ENCODE measurements at regions not wholly inside any gene's neighbourhood (a gene's known extent, or its start where the extent isn't known, plus 50 kb on each side); places are given as distances from the start of the nearest gene placed in this dataset.

GRCh38 chr1:239600588-239600987, 214.2 kb downstream of the CHRM3 start:
- Histone ChIP-seq H4K20me1 (ENCODE audit: insufficient read depth, low read length) (no peaks in the 10 kb centered on the region), H3K9me3 (replicated peaks in 1 of 2; ENCODE audit: control insufficient read depth in 1 of 2, insufficient read depth in 1 of 2, low read length in 2 of 2) (no peaks in the 10 kb centered on the region), H3K36me3 (replicated peaks in 1 of 2; ENCODE audit: control insufficient read depth in 1 of 2, insufficient read depth in 2 of 2, low read length in 2 of 2) (no peaks in the 10 kb centered on the region), H2AFZ (ENCODE audit: insufficient read depth, low read depth, low read length, poor library complexity, severe bottlenecking) (no peak overlapping the region), H3K79me2 (ENCODE audit: insufficient read depth, low read length) (no peaks in the 10 kb centered on the region), H3K27me3 (ENCODE audit: control insufficient read depth in 2 of 2, insufficient read depth in 2 of 2, low read length in 2 of 2) (no peaks in the 10 kb centered on the region), H3K4me1 (ENCODE audit: control insufficient read depth in 1 of 2, insufficient read depth in 2 of 2, low read length in 2 of 2) (no peaks in the 10 kb centered on the region), H3K4me3 (replicated peaks in 1 of 3; ENCODE audit: low read depth in 2 of 3, low read length in 3 of 3) (no peak overlapping the region), H3K27ac (ENCODE audit: low read depth in 1 of 2, low read length in 2 of 2) (no peak overlapping the region), H3K9ac (ENCODE audit: insufficient read depth, low read length, poor library complexity, severe bottlenecking) (no peak overlapping the region), H3K4me2 (replicated peaks; ENCODE audit: extremely low read depth, low read length, poor library complexity, severe bottlenecking) (no peak overlapping the region)
- Mint-ChIP-seq H3K27ac (no peak overlapping the region), H3K27me3 (ENCODE audit: low read depth in 3 of 3) (no peaks in the 10 kb centered on the region), H3K4me1 (no peaks in the 10 kb centered on the region), H3K4me3 (no peak overlapping the region), H3K36me3 (no peaks in the 10 kb centered on the region), H3K9me3 (peaks cover 2 to 7% (median 5%) of the 10 kb centered on the region in 7 donors)
- no peak for TF ChIP-seq CTCF (IDR thresholded peaks at IDR 0.05)
- intact Hi-C loops (cut with micrococcal nuclease): no loop called here
- no peak for DNase-seq

- Histone ChIP-seq H4K20me1 (ENCODE audit: insufficient read depth, low read length) (no peaks in the 10 kb centered on the region), H2AFZ (ENCODE audit: insufficient read depth, low read depth, low read length, poor library complexity, severe bottlenecking) (no peak overlapping the region), H3K4me2 (replicated peaks; ENCODE audit: extremely low read depth, low read length, poor library complexity, severe bottlenecking) (no peak overlapping the region), H3K4me1 (ENCODE audit: control insufficient read depth in 1 of 2, insufficient read depth in 2 of 2, low read length in 2 of 2) (no peaks in the 10 kb centered on the region), H3K9ac (ENCODE audit: insufficient read depth, low read length, poor library complexity, severe bottlenecking) (no peak overlapping the region), H3K27ac (ENCODE audit: low read depth in 1 of 2, low read length in 2 of 2) (no peak overlapping the region), H3K4me3 (replicated peaks in 1 of 3; ENCODE audit: low read depth in 2 of 3, low read length in 3 of 3) (no peak overlapping the region), H3K79me2 (ENCODE audit: insufficient read depth, low read length) (no peaks in the 10 kb centered on the region), H3K36me3 (replicated peaks in 1 of 2; ENCODE audit: control insufficient read depth in 1 of 2, insufficient read depth in 2 of 2, low read length in 2 of 2) (no peaks in the 10 kb centered on the region), H3K9me3 (replicated peaks in 1 of 2; ENCODE audit: control insufficient read depth in 1 of 2, insufficient read depth in 1 of 2, low read length in 2 of 2) (no peaks in the 10 kb centered on the region), H3K27me3 (ENCODE audit: control insufficient read depth in 2 of 2, insufficient read depth in 2 of 2, low read length in 2 of 2) (no peaks in the 10 kb centered on the region)
- H3K4me1 Mint-ChIP-seq: no peaks in the 10 kb centered on the region
- no peaks in the 10 kb centered on the region for H3K27me3 Mint-ChIP-seq (ENCODE audit: low read depth in 3 of 3)
- no peak for DNase-seq
- H3K27ac Mint-ChIP-seq: no peak overlapping the region
- intact Hi-C loops (cut with micrococcal nuclease): no loop called here
- H3K9me3 Mint-ChIP-seq: peaks cover 2 to 7% (median 5%) of the 10 kb centered on the region in 7 donors
- no peak overlapping the region for H3K4me3 Mint-ChIP-seq
- no peak for TF ChIP-seq CTCF (IDR thresholded peaks at IDR 0.05)
- H3K36me3 Mint-ChIP-seq: no peaks in the 10 kb centered on the region
Observed at GRCh38 chr1:239601108-239601507, 214.7 kb downstream of the CHRM3 start.

All from CD14-positive monocyte (primary cell).